PC-3 (cell line): ENCODE measurements at regions not wholly inside any gene's neighbourhood (a gene's known extent, or its start where the extent isn't known, plus 50 kb on each side); places are given as distances from the start of the nearest gene placed in this dataset.

Experiments used
- ATAC-seq: fragments of 200-7000 bp; cut with Tn5 transposase; 2 replicates; pipeline ENCODE4 v1.9.1; 2020; ENCODE audit warnings: mild to moderate bottlenecking, moderate library complexity
- BruUV-seq: library from RNA; stranded (reverse); fragments of 400-500 nt; replicated peaks from 2 replicates; lab custom pipeline; 2021; lab: Mats Ljungman, UMichigan
- CTCF ChIA-PET: fragments of 300-600 bp; sonication (Branson Sonifier 250); formaldehyde crosslinking; loops from one replicate; lab custom pipeline; 2022; ENCODE audit warnings: antibody characterized with exemption; lab: Charles Lee
- POLR2A ChIA-PET: fragments of 300-600 bp; sonication (Branson Sonifier 250); formaldehyde crosslinking; loops from one replicate; lab custom pipeline; 2022; ENCODE audit warnings: antibody characterized with exemption; ENCODE audit not compliant: unreplicated experiment; lab: Charles Lee
- DNase-seq: peaks from one replicate; pipeline ENCODE4 v3.0.0-alpha.2; 2015
- H2AFZ ChIP-seq: fragments of 300-600 bp; sonication (generic); 2 replicates; pipeline ENCODE4 v1.6.0; 2016; ENCODE audit warnings: antibody characterized with exemption, low read length
- H3F3A ChIP-seq: fragments of 300-600 bp; sonication (generic); one replicate; pipeline ENCODE4 v1.6.0; 2017; ENCODE audit warnings: antibody characterized with exemption, low read length, control low read depth, mild to moderate bottlenecking; ENCODE audit not compliant: unreplicated experiment
- H3K27ac ChIP-seq: fragments of 300-600 bp; sonication (generic); 2 replicates; pipeline ENCODE4 v1.5.1; 2016; ENCODE audit warnings: mild to moderate bottlenecking, low read length
- H3K27me3 ChIP-seq: fragments of 300-600 bp; sonication (generic); 2 replicates; pipeline ENCODE4 v1.6.1; 2016; ENCODE audit warnings: low read length, mixed read lengths
- H3K36me3 ChIP-seq: fragments of 300-600 bp; sonication (generic); 2 replicates; pipeline ENCODE4 v1.6.1; 2016; ENCODE audit warnings: low read depth, mixed run types, low read length, mixed read lengths
- H3K4me1 ChIP-seq: fragments of 300-600 bp; sonication (generic); 2 replicates; pipeline ENCODE4 v1.5.1; 2016; ENCODE audit warnings: low read length; ENCODE audit not compliant: insufficient read depth
- H3K4me2 ChIP-seq: fragments of 300-600 bp; sonication (generic); 2 replicates; pipeline ENCODE4 v1.6.0; 2016; ENCODE audit warnings: low read length
- H3K4me3 ChIP-seq: fragments of 300-600 bp; sonication (generic); 2 replicates; pipeline ENCODE4 v1.5.1; 2016; ENCODE audit warnings: mild to moderate bottlenecking, low read length, mixed read lengths
- H3K79me2 ChIP-seq: fragments of 300-600 bp; sonication (generic); 2 replicates; pipeline ENCODE4 v1.6.1; 2017; ENCODE audit warnings: low read length, mixed read lengths
- H3K9ac ChIP-seq: fragments of 300-600 bp; sonication (generic); 2 replicates; pipeline ENCODE4 v1.6.0; 2016; ENCODE audit warnings: mild to moderate bottlenecking, low read length
- H3K9me2 ChIP-seq: fragments of 300-600 bp; sonication (generic); replicated peaks from 2 replicates; pipeline ENCODE4 v1.6.1; 2016; ENCODE audit warnings: mixed run types, low read length, mixed read lengths
- H3K9me3 ChIP-seq: fragments of 300-600 bp; sonication (generic); 2 replicates; pipeline ENCODE4 v1.6.1; 2016; ENCODE audit warnings: low read length, mixed read lengths
- H4K20me1 ChIP-seq: fragments of 300-600 bp; sonication (generic); 2 replicates; pipeline ENCODE4 v1.6.1; 2016; ENCODE audit warnings: low read length, mixed read lengths
- CTCF ChIP-seq: fragments of 300-600 bp; sonication (generic); conservative IDR thresholded peaks from 2 replicates; pipeline ENCODE4 v1.5.1; 2017; ENCODE audit warnings: antibody characterized with exemption, low read depth, mild to moderate bottlenecking, low read length
- EZH2 ChIP-seq: fragments of 300-600 bp; sonication (generic); IDR thresholded peaks from one replicate; pipeline ENCODE4 v1.6.1; 2017; ENCODE audit warnings: antibody characterized with exemption, mild to moderate bottlenecking, low read length; ENCODE audit not compliant: unreplicated experiment
- EZH2phosphoT487 ChIP-seq: fragments of 300-600 bp; sonication (generic); IDR thresholded peaks from 2 replicates; pipeline ENCODE4 v1.6.1; 2018; ENCODE audit warnings: mild to moderate bottlenecking, antibody characterized with exemption, low read length, borderline replicate concordance
- intact Hi-C: fragments of 100-400 bp; cut with micrococcal nuclease; formaldehyde crosslinking; loops from 2 replicates; pipeline ENCODE4 v1.9.0; 2023

GRCh38 chr18:60669938-60670337 lies 297.4 kb upstream of the MC4R start:
- POLR2A ChIA-PET, result no interaction called here
- H3K36me3 ChIP-seq, result no peaks in the 10 kb centered on the region
- CTCF ChIA-PET, result no interaction called here

GRCh38 chr18:60671021-60671420 lies 298.4 kb upstream of the MC4R start:
- intact Hi-C loops, result no loop called here
- no peak for ATAC-seq

More at GRCh38 chr18:60669938-60670337, 297.4 kb upstream of the MC4R start:
- DNase-seq (no peak), ATAC-seq (no peak)
- no TSS peak for BruUV-seq
- Histone ChIP-seq H4K20me1 (no peaks in the 10 kb centered on the region), H3K27ac (no peak overlapping the region), H3F3A (no peaks in the 10 kb centered on the region), H3K9me3 (no peaks in the 10 kb centered on the region), H3K9me2 (no peaks in the 10 kb centered on the region), H3K79me2 (no peaks in the 10 kb centered on the region), H3K9ac (no peak overlapping the region), H3K4me3 (no peak overlapping the region), H2AFZ (no peak overlapping the region), H3K27me3 (peaks cover 11% of the 10 kb centered on the region), H3K4me2 (no peak overlapping the region), H3K4me1 (no peaks in the 10 kb centered on the region)
- intact Hi-C loops, result loop anchor here (5.0 kb wide), 1 partner anchor 832 kb away; no protein-coding TSS in a partner anchor
- TF ChIP-seq EZH2 (no peak), EZH2phosphoT487 (no peak), CTCF (no peak)

More at GRCh38 chr18:60671021-60671420, 298.4 kb upstream of the MC4R start:
- Histone ChIP-seq H3K9me2 (no peaks in the 10 kb centered on the region), H3F3A (no peaks in the 10 kb centered on the region), H3K79me2 (no peaks in the 10 kb centered on the region), H3K4me3 (no peak overlapping the region), H3K27me3 (peaks cover 11% of the 10 kb centered on the region), H3K9me3 (no peaks in the 10 kb centered on the region), H3K4me2 (no peak overlapping the region), H3K4me1 (no peaks in the 10 kb centered on the region), H3K27ac (no peak overlapping the region), H3K9ac (no peak overlapping the region), H4K20me1 (no peaks in the 10 kb centered on the region), H3K36me3 (no peaks in the 10 kb centered on the region), H2AFZ (no peak overlapping the region)
- DNase-seq, result no peak
- BruUV-seq, result no TSS peak
- ChIA-PET POLR2A (interaction anchor here (0.6 kb wide), 1 partner anchor 770 kb away, joined by 4 read pairs; no protein-coding TSS in a partner anchor), CTCF (no interaction called here)
- TF ChIP-seq CTCF (no peak), EZH2phosphoT487 (no peak), EZH2 (no peak)
